Gastrocnemius medialis (tissue), 4 donors: ENCODE measurements at regions not wholly inside any gene's neighbourhood (a gene's known extent, or its start where the extent isn't known, plus 50 kb on each side); places are given as distances from the start of the nearest gene placed in this dataset.

Source experiments
- POLR2A ChIP-seq, 2 donors: fragments of 450-650 bp; IDR thresholded peaks; one replicate each; pipeline ENCODE4 v1.6.1; 2017; ENCODE audit warnings: antibody characterized with exemption in 2 of 2, mild to moderate bottlenecking in 2 of 2, moderate library complexity in 2 of 2
- TF ChIP-seq, protein P1 (sequence below), 5 experiments: fragments of 450-650 bp in 3 of 5; fragments of 200-600 bp in 2 of 5; sonication (generic) in 2 of 5; IDR thresholded peaks in 4 of 5; conservative IDR thresholded peaks in 1 of 5; 1 replicate in 4 of 5; 2 replicates in 1 of 5; pipeline ENCODE4 v1.5.1; 2016 to 2019; ENCODE audit warnings: antibody characterized with exemption in 5 of 5, mild to moderate bottlenecking in 3 of 5, moderate library complexity in 3 of 5

- TF ChIP-seq POLR2A (IDR thresholded peaks at IDR 0.05): no peak
- TF ChIP-seq, protein P1, sequence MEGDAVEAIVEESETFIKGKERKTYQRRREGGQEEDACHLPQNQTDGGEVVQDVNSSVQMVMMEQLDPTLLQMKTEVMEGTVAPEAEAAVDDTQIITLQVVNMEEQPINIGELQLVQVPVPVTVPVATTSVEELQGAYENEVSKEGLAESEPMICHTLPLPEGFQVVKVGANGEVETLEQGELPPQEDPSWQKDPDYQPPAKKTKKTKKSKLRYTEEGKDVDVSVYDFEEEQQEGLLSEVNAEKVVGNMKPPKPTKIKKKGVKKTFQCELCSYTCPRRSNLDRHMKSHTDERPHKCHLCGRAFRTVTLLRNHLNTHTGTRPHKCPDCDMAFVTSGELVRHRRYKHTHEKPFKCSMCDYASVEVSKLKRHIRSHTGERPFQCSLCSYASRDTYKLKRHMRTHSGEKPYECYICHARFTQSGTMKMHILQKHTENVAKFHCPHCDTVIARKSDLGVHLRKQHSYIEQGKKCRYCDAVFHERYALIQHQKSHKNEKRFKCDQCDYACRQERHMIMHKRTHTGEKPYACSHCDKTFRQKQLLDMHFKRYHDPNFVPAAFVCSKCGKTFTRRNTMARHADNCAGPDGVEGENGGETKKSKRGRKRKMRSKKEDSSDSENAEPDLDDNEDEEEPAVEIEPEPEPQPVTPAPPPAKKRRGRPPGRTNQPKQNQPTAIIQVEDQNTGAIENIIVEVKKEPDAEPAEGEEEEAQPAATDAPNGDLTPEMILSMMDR (IDR thresholded peaks at IDR 0.05 in 4 of 5, conservative IDR thresholded peaks at IDR 0.05 in 1 of 5): no peak
These were observed 406.8 kb downstream of the TMA16 start for GRCh38 chr4:163901319-163901718.
